ENCODE measurements at regions not wholly inside any gene's neighbourhood (a gene's known extent, or its start where the extent isn't known, plus 50 kb on each side); places are given as distances from the start of the nearest gene placed in this dataset.

DNA sequence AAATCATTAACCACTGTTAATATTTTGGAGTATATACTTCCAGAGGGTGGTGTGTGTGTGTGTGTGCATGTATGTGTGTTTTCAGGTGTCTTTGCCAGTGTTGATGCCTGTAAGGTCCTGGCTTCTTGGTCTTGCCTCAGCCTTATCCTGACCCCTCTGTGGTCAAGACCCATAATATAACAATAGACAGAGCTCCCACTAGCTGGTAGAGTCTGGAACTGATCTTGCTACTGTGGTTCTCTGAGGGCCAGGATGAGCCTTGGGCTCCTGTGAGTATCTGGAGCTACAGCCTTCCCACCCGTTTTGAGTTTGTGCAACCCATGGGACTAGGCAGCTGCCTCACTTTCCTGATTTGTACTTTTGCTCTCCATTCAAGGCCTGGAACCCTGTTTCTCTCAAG is 191.0 kb downstream of the IBTK start:
- Histone ChIP-seq H3K4me1 (ENCODE audit: control insufficient read depth, insufficient read depth, low read length) (peaks cover 11% of the 10 kb centered on the region), H3K27ac (ENCODE audit: low read depth, low read length) (no peak overlapping the region), H3K4me3 (ENCODE audit: low read depth, low read length) (no peak overlapping the region), H3K36me3 (ENCODE audit: control insufficient read depth, insufficient read depth, low read length) (no peaks in the 10 kb centered on the region), H3K27me3 (ENCODE audit: control insufficient read depth, insufficient read depth, low read length) (no peaks in the 10 kb centered on the region), H3K9me3 (ENCODE audit: control insufficient read depth, insufficient read depth, low read length) (no peaks in the 10 kb centered on the region)
- no peak for DNase-seq (ENCODE audit: low read depth in 4 of 6, low spot score in 6 of 6)
- WGBS (ENCODE audit: insufficient coverage), result 85% methylated on average over 1 of the region's 1 CpG

DNA sequence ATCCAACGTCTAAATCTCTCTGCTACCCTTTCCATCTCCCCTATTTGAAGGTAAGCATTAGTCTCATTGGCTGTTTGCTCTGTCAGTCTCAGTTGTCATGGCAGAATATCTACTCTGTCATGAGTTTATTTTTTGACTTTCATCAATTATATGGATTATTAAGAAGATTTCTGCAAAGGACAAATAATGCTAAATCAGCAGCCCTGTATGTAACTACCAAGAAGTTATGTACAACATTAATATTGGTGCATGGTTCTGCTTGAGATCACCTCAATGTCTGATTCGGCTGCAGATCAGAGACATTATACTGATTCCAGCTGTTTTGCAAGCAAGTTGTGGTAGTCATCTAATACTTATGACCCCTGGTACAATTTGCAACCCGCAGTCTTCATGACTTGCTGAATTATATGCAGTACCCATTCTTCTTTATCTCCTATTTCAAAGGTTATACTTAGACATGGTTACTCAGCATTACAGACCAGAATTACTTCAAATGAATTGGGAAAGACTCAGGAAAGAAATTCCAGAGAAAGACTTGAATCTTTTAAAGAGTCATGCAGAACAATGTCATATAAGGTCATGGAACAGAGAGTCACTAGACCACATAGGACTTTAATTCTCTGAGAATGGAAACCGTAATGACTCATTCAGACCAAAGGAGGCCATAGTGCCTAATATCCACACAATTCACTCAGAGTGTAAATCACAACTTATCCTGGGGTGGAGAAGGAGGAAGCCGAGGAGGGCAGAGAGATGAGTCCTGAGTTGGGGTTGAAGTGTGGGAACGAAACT is 201.4 kb downstream of the IBTK start:
- Histone ChIP-seq H3K27ac (ENCODE audit: low read depth, low read length) (no peak overlapping the region), H3K9me3 (ENCODE audit: control insufficient read depth, insufficient read depth, low read length) (no peaks in the 10 kb centered on the region), H3K4me1 (ENCODE audit: control insufficient read depth, insufficient read depth, low read length) (no peaks in the 10 kb centered on the region), H3K4me3 (ENCODE audit: low read depth, low read length) (no peak overlapping the region), H3K27me3 (ENCODE audit: control insufficient read depth, insufficient read depth, low read length) (no peaks in the 10 kb centered on the region), H3K36me3 (ENCODE audit: control insufficient read depth, insufficient read depth, low read length) (no peaks in the 10 kb centered on the region)
- 94% methylated on average over 2 of the region's 6 CpGs for WGBS (ENCODE audit: insufficient coverage)
- no peak for DNase-seq (ENCODE audit: low read depth in 4 of 6, low spot score in 6 of 6)

DNA sequence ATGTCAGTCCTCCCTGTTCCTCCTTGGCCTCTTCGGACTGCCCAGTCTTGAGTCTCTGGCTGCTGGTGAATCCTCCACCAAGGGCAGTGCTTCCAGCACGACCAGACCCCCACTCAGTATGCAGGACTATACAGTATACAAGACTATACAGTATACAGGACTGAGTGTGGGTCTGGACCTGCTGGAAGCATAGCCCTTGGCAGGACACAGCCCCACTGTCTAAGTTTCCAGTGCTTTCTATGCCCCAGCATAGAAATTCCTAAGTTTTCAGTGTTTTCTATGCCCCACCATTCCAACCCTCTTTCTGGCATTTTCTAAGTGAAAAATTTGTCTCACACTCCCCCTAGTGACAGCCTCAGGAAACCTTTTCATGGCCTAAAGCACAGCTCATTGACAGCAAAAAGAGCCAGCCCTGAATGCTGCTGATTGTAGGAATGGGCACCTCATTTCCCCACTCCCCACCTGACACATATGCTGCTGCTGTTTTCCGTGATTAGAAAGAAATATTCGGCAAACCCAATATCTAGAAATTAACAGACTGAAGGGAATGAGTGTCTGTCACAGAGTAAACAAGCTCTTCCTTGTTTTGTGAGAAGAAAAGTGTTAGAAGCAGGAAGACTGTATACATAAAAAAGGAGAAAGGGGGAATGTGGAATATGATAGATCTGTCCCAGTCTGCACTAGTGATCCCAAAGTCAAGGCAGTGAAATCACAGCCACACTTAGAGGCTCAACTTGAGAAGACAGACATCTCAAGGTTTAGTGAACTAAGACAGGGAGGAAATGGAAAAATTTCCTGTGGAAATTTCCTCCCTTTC is 206.9 kb downstream of the IBTK start:
- 64% methylated on average over 2 of the region's 4 CpGs for WGBS (ENCODE audit: insufficient coverage)
- H3K36me3 ChIP-seq (ENCODE audit: control insufficient read depth, insufficient read depth, low read length), result no peaks in the 10 kb centered on the region
- DNase-seq (ENCODE audit: low read depth in 4 of 6, low spot score in 6 of 6), result peak; percentile 61 to 94 (median 67)
- no peaks in the 10 kb centered on the region for H3K27me3 ChIP-seq (ENCODE audit: control insufficient read depth, insufficient read depth, low read length)
- H3K27ac ChIP-seq (ENCODE audit: low read depth, low read length), result no peak overlapping the region
- H3K4me3 ChIP-seq (ENCODE audit: low read depth, low read length), result no peak overlapping the region
- H3K9me3 ChIP-seq (ENCODE audit: control insufficient read depth, insufficient read depth, low read length), result no peaks in the 10 kb centered on the region
- no peaks in the 10 kb centered on the region for H3K4me1 ChIP-seq (ENCODE audit: control insufficient read depth, insufficient read depth, low read length)

DNA sequence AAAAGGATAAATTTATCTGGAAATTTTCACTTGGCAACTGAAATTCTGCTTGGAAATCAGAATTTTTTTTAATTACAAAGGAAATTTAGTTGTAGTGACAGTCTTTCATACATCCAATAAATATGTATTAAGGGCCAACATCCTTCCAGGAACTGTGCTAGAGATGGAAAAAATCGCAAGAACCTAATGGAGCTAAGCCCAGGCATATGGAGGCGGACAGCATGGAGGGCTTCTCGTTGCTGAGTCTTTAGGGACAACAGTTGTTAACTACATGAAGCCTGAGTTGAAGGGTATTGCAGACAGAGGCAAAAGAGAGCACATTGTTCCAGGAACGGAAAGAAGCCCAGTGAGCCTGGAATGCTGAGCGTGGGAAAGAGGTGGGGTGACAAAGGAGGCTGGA is 208.9 kb downstream of the IBTK start:
- Histone ChIP-seq H3K4me3 (ENCODE audit: low read depth, low read length) (no peak overlapping the region), H3K36me3 (ENCODE audit: control insufficient read depth, insufficient read depth, low read length) (no peaks in the 10 kb centered on the region), H3K27me3 (ENCODE audit: control insufficient read depth, insufficient read depth, low read length) (no peaks in the 10 kb centered on the region), H3K27ac (ENCODE audit: low read depth, low read length) (no peak overlapping the region), H3K4me1 (ENCODE audit: control insufficient read depth, insufficient read depth, low read length) (no peaks in the 10 kb centered on the region), H3K9me3 (ENCODE audit: control insufficient read depth, insufficient read depth, low read length) (no peaks in the 10 kb centered on the region)
- 71% methylated on average over 5 of the region's 5 CpGs for WGBS (ENCODE audit: insufficient coverage)
- no peak for DNase-seq (ENCODE audit: low read depth in 4 of 6, low spot score in 6 of 6)

DNA sequence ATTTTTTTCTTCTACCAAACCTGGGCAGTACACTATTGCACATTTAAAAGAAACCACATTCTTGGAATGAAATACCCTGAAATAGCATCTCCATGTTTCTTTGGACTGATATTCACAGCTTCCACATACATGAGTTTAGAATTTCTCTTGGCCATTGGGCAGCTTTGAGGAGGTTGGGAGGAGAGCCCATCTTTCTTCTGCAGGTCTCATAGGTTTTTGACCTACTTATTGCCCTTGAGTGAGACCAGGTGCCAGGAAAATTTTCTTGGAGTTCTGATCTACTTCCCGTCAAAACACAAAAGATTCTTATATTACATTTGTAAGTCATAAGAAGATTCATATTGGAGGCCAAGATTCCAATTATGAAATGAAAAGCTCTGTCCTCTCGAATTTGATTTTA is 212.0 kb downstream of the IBTK start:
- Histone ChIP-seq H3K4me1 (ENCODE audit: control insufficient read depth, insufficient read depth, low read length) (no peaks in the 10 kb centered on the region), H3K9me3 (ENCODE audit: control insufficient read depth, insufficient read depth, low read length) (no peaks in the 10 kb centered on the region), H3K36me3 (ENCODE audit: control insufficient read depth, insufficient read depth, low read length) (no peaks in the 10 kb centered on the region), H3K27me3 (ENCODE audit: control insufficient read depth, insufficient read depth, low read length) (no peaks in the 10 kb centered on the region), H3K27ac (ENCODE audit: low read depth, low read length) (no peak overlapping the region), H3K4me3 (ENCODE audit: low read depth, low read length) (no peak overlapping the region)
- DNase-seq (ENCODE audit: low read depth in 4 of 6, low spot score in 6 of 6), result no peak
- no CpG with 5 or more reads among the region's 2 CpGs for WGBS (ENCODE audit: insufficient coverage)

DNA sequence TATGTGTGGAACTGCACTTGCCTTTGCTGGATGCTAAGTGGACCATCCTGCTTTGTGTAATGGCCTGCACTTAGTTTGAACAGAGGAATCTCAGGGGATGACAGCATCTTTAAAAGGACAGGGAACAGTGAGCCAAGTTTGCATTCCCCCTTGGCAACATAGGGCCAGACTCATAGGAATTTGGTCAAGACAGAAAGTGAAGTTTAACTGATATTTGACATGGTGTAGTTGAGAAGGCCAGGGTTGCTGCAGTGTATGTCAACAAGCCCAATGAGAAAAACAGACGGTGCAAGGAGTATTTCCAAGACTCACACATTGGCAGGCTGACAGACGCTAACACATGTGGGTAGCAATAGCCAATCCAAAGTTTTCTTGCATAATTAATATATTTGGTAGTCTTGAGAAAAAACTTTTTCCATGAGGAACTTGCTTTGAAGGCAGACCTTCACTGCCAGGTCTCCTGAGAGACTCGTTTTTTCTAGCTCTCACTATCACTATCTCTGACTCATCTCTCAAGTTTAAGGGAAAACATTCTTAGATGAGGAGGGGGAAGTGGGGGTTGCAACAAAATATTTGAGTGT is 213.8 kb downstream of the IBTK start:
- H3K36me3 ChIP-seq (ENCODE audit: control insufficient read depth, insufficient read depth, low read length), result no peaks in the 10 kb centered on the region
- H3K4me3 ChIP-seq (ENCODE audit: low read depth, low read length), result no peak overlapping the region
- WGBS (ENCODE audit: insufficient coverage), result 86% methylated on average over 1 of the region's 3 CpGs
- no peaks in the 10 kb centered on the region for H3K27me3 ChIP-seq (ENCODE audit: control insufficient read depth, insufficient read depth, low read length)
- no peaks in the 10 kb centered on the region for H3K9me3 ChIP-seq (ENCODE audit: control insufficient read depth, insufficient read depth, low read length)
- H3K4me1 ChIP-seq (ENCODE audit: control insufficient read depth, insufficient read depth, low read length), result no peaks in the 10 kb centered on the region
- DNase-seq (ENCODE audit: low read depth in 4 of 6, low spot score in 6 of 6), result no peak
- no peak overlapping the region for H3K27ac ChIP-seq (ENCODE audit: low read depth, low read length)

DNA sequence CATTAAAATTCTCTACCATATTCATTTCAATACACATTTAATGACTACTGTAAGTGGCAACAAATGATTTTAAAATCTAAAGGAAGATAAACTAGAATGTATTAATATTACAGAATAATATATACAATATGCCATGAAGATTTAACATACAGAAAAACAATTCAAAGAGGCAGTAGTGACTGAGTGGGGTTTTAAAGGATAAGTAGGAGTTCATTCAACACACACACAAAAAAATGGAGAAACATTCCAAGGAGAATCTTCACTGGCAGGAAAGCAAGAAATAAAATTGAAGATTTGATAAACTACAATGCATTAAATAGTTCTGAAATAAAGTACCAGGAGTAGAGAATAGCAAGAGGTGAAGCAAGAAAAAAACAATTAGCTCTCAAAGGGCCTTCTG is 215.1 kb downstream of the IBTK start:
- DNase-seq (ENCODE audit: low read depth in 4 of 6, low spot score in 6 of 6), result no peak
- no peaks in the 10 kb centered on the region for H3K9me3 ChIP-seq (ENCODE audit: control insufficient read depth, insufficient read depth, low read length)
- H3K4me3 ChIP-seq (ENCODE audit: low read depth, low read length), result no peak overlapping the region
- H3K4me1 ChIP-seq (ENCODE audit: control insufficient read depth, insufficient read depth, low read length), result no peaks in the 10 kb centered on the region
- H3K27ac ChIP-seq (ENCODE audit: low read depth, low read length), result no peak overlapping the region
- no peaks in the 10 kb centered on the region for H3K27me3 ChIP-seq (ENCODE audit: control insufficient read depth, insufficient read depth, low read length)
- H3K36me3 ChIP-seq (ENCODE audit: control insufficient read depth, insufficient read depth, low read length), result no peaks in the 10 kb centered on the region

DNA sequence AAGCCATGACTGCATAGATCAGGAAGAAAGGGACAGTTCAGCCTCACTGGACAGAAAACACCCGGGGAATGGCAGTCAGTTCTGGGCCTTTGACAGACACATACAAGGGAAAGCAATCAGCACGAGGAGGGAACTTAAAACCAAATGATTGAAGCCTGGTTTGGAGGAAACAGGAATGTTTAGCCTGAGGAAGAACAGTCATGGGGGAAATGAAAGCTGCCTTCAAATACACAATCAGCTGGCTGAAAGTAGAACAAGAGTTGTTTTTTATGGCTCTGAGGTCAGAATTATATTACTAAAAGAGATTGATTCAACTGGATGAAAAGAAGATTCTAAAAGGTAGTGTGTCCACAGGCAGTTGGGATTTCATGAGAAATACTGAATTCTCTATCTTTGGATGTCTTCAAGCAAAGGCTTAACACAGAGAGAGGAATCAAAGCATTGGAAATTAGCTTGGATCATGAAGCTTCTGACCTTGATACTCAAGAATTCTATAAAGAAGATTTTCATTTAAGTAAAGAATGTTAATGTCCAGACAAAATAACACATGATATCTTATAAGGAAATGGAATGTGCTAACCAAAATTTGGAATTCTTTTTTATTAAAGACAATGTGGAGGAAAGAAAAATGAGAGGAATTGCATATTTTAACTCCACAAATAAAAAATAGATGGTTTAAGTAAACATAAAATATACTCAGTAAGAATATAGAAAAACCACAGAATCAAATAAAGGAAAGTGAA is 216.6 kb downstream of the IBTK start:
- no peaks in the 10 kb centered on the region for H3K27me3 ChIP-seq (ENCODE audit: control insufficient read depth, insufficient read depth, low read length)
- H3K9me3 ChIP-seq (ENCODE audit: control insufficient read depth, insufficient read depth, low read length), result no peaks in the 10 kb centered on the region
- 44% methylated on average over 2 of the region's 2 CpGs for WGBS (ENCODE audit: insufficient coverage)
- H3K27ac ChIP-seq (ENCODE audit: low read depth, low read length), result no peak overlapping the region
- H3K36me3 ChIP-seq (ENCODE audit: control insufficient read depth, insufficient read depth, low read length), result no peaks in the 10 kb centered on the region
- no peaks in the 10 kb centered on the region for H3K4me1 ChIP-seq (ENCODE audit: control insufficient read depth, insufficient read depth, low read length)
- H3K4me3 ChIP-seq (ENCODE audit: low read depth, low read length), result no peak overlapping the region
- no peak for DNase-seq (ENCODE audit: low read depth in 4 of 6, low spot score in 6 of 6)

DNA sequence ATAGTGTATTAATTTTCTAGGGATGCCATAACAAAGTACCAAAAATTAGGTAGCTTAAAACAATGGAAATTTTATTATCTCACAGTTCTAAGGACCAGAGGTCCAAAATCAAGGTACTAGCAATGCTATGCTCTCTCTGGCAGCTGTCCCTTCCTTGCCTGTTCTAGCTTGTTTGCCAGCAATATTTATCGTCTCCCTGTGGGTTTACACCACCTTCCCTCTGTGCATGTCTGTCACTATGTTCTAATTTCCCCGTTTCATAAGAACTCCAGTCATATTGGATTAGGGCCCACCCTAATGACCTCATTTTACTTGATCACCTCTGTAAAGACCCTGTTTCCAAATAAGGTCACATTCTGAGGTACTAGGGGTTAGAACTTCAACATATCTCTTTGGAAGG is 217.2 kb downstream of the IBTK start:
- H3K9me3 ChIP-seq (ENCODE audit: control insufficient read depth, insufficient read depth, low read length), result no peaks in the 10 kb centered on the region
- DNase-seq (ENCODE audit: low read depth in 4 of 6, low spot score in 6 of 6), result no peak
- H3K27ac ChIP-seq (ENCODE audit: low read depth, low read length), result no peak overlapping the region
- no peaks in the 10 kb centered on the region for H3K4me1 ChIP-seq (ENCODE audit: control insufficient read depth, insufficient read depth, low read length)
- H3K4me3 ChIP-seq (ENCODE audit: low read depth, low read length), result no peak overlapping the region
- no peaks in the 10 kb centered on the region for H3K36me3 ChIP-seq (ENCODE audit: control insufficient read depth, insufficient read depth, low read length)
- no peaks in the 10 kb centered on the region for H3K27me3 ChIP-seq (ENCODE audit: control insufficient read depth, insufficient read depth, low read length)
- 71% methylated on average over 1 of the region's 2 CpGs for WGBS (ENCODE audit: insufficient coverage)

Measured in spinal cord (tissue), 9 donors.